H4 (cell line): ENCODE measurements at regions not wholly inside any gene's neighbourhood (a gene's known extent, or its start where the extent isn't known, plus 50 kb on each side); places are given as distances from the start of the nearest gene placed in this dataset.

Source experiments
- DNase-seq: peaks from one replicate; pipeline ENCODE4 v3.0.0-alpha.2; 2015; ENCODE audit warnings: low spot score

DNA sequence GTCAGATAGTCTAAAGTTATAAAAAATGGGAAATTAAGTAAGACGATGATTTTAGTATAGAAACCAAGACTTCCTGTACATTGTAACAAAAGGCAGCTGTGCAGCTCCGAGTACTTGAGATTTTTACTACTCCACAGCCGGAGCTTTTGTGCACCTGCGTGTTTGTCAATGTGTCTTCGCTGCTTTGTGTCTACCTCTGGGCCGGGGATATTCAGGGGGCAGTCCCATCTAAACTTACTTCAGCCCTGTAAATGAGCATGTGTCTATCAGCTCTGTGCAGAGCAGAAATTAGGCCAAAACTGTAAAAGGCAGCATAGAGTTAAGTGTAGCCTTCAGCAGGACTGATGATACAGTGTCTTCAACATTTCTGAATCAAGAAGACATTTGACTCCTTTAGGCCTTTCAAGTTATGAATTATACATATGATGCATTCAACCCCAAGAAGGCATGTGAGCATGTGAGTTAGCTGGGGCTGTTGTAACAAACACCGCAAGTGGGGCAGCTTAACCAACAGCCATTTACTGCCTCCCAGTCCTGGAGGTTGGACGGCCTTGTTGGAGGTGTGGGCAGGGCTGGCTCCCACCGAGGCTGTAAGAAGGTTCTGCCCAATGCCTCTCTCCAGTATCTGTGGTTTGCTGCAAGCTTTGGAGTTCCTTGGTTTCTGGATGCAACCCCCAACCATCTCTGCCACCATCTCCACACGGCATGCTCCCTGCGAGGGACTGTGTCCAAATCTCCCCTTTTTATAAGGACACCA is 191.0 kb upstream of the IRS2 start:
- no peak for DNase-seq

DNA sequence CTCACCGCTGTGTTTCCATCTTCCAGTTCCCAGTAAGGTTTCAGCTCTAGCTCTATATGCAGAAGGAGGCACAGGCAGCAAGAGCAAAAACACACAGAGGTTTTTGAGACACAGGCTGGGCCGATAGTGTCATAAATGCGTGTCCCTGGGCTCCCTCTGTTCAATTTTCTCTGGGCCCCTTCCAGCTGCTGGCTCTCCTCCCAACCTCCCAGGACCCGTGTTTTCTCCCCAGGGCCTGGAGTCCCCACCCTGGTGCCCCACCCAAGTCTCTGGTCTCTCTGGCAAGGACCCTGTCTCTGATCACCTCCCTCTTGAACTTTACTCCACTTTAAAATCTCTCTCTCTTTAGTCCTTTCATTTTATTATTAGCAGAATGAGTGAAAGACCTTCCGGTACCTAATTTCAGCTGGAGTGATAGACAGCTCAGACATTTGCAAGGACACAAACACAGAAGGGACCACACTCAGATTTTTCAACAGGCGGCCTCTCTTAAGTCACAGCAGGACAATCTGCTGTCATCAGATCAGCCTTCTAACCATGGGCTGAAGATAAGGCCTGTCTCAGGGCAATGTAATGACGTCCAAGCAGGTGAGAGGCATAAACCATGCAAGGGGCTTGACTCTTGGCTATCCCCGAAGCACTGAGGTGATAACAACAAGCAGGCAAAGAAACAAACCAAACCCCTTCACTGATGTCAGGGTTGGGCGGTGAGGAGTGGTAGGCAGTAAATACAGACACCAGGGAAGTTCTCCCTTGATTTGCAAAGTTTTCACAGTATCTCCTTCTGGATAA is 190.0 kb upstream of the IRS2 start:
- no peak for DNase-seq

DNA sequence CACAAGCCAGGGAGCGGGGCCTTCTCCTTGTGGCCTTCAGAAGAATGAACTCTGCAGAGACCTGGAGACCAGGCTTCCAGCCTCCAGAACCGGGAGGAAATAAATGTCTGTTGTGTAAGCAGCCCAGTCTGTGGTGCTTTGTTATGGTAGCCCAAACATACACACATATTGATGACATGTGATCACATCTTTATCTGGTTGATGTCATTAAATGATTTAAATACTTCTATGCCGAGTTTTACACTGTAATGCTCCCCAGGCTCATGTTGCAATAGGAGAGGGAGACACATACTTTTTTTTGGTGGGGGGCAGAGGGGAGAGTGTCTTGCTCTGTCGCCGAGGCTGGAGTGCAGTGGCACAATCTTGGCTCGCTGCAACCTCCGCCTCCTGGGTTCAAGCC is 188.0 kb upstream of the IRS2 start:
- no peak for DNase-seq

DNA sequence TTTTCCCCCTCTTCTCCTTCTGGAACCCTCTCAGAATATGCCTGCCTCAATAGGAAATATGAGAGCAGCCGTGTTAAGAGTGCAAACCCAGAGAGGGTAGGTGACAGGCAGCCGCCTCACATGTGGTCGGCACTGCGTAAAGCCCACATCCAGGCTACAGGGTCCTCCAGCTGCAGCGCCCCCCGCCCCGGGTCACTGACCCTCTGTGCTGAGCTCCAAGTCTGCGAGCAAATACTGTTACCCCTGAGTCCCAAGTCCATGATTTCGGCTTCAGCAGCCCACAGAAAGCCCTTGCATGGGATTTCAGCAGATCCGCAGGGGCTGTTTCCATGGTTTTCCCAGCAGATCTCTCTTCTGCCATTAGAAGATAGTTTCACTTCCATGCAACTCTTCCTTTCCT is 186.9 kb upstream of the IRS2 start:
- no peak for DNase-seq

DNA sequence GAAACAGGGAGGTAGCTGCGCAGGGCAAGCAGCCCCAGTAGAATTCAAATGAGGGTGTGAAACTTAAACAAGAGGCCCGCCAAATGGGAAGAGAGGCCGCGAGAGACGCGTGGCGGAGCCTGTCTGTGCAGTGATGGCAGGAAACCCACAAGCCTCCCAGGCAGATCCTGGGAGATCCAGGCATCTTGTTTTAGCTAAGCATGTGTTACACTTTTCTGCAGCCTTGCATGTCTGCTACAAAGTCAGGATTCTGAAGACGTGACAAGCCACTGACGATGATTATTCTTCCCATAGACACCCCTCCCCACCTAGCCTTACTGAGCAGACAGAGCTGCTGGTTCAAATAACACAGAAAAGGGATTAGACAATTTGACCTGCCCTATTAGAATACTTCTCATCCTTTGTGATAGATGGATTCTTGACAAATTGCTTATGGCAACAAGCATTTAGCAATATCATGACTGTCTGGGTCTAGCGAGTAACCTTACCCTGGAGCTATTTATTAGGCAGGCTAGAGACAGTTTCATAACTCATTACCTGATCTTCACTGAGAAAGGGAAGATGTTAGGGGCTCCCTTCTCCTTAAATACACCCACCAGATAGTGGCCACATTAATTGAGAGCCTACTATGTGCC is 185.2 kb upstream of the IRS2 start:
- DNase-seq: no peak

DNA sequence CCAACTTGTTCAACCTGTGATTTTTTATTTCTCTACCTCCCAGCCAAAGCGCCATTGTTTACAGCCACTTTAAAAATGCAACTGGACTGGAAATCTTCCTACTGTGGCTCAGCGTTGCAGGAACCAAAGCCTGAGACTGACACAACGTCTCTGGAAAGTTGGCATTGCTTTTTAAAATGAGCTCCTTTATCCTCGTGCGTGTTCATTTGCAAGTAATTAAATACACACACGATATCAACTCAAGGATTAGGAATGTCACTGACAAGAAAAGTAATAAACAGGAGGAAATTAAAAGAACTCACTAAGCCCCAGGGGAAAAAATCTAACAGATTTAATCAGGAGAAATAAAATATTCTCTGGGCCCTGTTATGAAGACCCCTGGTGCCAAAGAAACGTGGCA is 184.6 kb upstream of the IRS2 start:
- DNase-seq: no peak

DNA sequence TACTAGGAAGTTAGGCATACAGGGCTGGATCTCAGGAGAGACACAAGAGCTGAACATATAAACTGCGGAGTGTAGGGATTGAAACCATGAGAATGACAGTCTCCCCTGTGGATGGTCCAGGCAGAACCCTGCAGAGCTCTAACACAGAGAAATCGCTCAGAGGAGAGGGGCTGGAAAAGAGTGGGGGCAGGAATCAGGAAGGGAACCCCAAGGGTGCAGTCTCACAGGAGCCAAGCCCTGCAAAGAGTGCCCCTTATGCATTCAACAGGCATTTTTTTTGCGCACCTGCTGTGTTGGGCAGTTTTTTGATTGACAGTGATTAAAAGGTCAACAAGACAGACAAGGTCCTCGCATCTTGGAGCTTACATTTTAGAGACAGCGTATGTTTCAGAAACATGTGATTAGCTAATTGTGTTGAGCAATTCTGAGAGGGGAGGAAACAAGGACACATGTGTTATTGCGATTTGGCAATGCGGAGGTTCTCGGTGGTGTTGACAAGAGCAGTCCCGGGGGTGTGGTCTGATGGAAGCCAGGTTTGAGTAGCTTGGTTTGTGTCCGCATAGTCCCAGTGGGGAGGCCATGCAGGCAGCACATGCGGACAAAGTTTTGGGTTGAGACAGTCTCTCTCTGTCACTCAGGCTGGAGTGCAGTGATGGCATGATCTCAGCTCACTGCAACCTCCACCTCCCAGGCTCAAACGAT is 182.6 kb upstream of the IRS2 start:
- DNase-seq: no peak

DNA sequence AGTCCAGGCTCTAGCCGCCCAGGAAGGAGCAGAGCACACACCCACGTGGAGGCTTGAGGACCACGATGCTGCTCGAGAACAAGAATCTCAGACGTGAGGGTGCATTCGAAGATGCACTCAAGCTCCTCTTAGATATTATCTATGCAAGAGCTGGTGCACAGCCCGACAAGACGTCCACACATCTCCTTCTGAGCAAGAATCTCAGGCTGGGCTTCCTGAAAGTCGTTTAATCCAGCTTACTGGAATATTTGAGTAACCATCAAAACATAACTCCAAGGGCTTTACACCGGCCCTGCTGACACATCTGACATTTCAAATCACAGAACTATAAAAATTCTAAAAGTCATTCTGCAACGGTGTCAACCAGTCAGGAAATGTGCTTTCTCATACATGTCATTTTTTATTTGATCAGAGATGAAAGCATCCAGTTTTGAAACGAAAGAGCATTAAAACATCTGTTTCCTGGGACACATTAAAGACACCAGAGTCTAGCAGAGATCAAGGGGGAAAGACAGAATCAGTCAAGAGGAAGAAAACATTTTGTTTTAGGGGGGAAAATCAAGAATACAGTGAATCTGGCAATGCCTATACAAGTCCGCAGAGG is 177.7 kb upstream of the IRS2 start:
- DNase-seq: no peak

DNA sequence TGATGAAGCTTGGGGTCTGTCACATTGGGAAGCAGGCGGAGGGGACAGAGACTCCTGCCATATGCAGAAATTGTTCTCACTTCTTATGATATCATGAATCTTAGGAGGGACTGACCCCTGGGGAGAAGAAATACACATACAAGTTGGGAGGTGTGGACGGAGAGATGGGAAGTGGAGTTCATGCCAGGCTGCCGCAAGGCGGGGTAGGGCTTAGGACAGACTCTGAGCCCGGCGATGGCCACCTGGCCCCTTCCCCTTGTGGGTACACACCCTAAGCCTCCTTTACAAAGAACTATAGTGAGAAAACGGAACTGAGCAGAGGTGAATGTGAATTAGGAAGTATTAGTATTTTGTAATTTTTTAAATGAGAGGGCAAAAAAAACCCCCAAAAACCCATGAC is 177.0 kb upstream of the IRS2 start:
- no peak for DNase-seq

DNA sequence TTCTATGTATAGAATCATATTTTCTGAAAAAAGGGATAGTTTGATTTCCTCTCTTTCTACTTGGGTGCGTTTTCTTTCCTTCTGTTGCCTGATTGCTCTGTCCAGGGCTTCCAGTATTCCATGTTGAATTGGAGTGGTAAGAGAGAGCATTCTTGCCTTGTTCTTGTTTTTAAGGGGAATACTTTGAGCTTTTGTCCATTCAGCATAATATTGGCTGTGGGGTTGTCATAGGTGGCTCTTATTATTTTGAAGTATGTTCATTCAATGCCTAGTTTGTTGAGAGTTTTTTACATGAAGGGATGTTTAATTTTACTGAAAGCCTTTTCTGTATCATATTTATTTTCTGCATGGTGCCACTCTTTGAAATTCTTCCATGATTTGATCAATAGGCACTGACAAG is 173.5 kb upstream of the IRS2 start:
- DNase-seq: no peak

DNA sequence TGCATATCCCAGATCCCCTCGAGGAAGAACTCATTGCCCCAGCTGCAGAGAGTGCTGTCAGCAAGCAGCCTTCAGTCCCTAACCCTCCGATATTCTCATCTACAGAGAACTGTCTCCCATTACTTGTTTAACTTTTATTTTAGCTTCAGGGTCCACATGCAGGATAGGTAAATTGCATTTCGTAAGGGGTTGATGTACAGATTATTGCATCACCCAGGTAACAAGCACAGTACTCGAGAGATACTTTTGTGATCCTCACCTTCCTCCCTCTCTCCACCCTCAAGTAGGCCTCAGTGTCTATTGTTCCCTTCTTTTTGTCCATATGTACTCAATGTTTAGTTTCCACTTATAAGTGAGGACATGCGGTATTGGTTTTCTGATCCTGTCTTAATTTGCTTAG is 171.5 kb upstream of the IRS2 start:
- DNase-seq: no peak

DNA sequence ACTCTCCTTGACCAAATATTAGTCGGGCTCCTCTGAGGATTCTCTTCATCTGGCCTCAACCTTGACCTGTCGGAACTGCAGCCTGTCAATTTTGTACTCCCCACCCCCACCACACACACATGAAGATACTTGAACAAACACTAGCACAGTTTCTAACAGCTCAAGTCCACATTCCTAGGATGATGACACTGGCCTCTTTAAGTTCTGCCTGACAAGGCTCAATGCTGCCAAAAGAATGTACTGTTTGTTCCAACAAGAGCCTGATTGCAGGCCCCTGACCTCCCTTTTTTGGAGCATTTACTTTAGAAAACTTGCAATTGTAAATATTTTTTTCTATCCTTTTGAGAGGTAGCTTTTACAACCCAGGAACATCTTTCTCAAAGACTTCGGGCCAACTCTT is 169.2 kb upstream of the IRS2 start:
- no peak for DNase-seq

DNA sequence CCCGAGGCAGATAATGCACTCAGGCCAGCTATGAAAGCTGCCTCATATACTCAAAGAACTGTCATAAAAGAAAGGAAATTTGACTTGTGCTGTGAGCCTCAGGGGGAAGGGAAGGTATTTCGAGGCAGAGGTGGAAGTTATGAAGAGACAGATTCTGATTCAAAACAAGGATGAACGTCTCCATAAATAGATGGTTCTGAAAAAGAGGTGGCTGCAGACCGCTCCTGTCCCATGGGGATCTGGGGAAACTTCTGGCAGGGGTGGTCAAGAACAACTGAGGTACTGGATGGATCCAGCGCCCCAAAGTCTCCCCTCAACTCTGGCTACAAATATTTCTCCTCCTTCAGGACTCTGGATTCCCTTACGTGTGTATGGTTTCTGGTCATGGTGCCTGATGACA is 168.1 kb upstream of the IRS2 start:
- no peak for DNase-seq

DNA sequence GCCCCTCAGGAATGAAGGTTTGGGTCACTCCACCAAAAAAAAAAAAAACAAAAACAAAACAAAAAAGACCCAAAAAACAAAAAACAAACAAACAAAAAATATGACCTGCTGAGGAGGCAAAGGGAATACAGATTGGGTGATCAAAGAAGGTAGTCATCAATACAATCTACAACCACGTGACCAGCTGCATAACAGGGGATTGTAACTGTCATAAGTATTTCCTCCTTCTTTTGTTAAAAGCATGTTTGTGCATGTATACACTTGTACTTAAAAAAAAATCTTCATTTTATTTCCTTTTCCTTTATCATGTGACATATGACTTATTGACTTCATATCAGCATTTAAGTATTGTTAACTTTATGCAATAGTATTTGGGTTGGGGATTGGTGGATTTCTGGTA is 165.1 kb upstream of the IRS2 start:
- DNase-seq: no peak

DNA sequence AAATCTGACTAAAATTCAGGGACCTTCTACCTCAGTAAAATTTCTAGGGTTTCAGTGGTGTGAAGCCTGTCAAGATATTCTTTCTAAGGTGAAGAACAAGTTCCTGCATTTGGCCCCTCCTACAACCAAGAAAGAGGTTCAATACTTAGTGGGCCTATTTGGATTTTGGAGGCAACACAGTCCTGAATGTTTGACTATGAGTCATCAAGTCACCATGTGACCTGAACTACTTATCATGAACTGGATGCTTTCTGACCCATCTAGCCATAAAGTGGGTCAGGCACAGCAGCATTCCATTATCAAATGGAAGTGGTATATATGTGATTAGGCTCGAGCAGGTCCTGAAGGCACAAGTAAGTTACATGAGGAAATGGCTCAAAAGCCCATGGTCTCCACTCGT is 163.0 kb upstream of the IRS2 start:
- DNase-seq: no peak

DNA sequence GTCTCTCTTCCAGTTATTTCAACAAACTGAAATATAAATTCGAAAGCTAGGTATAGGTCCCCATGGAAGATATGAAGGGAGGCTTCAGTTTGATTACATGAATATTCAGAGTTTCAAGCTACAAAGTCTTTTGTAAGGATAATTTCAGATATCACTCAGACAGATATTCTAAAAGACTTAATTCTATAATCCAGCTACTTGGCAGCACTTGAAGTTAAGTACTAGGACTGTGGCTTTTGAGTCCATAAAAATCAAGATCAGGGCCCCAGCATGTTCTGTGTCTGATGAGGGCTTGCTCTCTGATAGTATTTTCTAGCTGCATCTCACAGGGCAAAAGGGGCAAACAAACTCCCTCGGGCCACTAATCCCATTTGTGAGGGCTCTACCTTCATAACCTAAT is 160.6 kb upstream of the IRS2 start:
- no peak for DNase-seq

DNA sequence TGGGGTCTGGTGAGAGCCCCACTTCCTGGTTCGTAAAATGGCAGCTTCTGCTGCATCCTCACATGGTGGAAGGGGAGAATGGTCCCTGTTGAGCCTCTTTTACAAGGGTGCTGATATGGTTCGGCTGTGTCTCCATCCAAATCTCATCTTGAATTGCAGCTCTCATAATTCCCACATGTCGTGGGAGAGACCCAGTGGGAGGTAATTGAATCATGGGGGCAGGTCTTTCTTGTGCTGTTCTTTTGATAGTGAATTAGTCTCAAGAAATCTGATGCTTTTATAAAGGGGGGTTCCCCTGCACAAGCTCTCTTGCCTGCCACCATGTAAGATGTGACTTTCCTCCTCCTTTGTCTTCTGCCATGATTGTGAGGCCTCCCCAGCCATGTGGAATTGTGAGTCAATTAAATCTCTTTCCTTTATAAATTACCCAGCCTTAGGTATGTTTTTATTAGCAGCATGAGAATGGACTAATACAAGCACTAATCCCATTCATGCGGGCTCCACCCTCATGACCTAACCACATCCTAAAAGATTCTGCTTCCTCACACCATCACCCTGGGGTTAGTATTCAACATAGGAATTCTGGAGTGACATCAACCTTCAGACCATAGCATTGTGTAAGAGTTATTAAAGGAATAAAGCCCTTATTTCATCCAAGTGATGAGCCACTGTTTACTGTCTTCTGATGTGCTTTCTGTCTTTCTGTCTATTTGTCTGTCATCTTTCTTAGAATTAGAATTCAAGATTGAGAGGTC is 159.0 kb upstream of the IRS2 start:
- DNase-seq: peak; percentile 5

DNA sequence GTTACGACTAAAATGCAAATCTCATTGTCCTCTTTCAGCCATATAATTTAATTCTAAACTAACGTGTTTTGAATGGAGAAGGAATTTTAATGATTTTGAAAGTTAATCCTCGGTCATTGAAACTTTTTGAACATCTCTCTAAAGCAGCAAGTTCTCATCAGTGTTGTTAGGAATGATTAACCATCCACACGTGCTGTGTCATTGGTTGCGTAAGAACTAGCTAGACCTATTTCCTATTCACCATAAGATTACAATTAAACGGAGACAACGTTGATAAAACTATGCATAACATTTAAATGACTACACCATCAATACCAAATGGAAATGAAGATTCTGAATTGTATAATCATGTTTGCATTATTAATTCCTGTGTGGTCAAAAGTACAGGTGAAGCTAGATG is 155.6 kb upstream of the IRS2 start:
- no peak for DNase-seq

DNA sequence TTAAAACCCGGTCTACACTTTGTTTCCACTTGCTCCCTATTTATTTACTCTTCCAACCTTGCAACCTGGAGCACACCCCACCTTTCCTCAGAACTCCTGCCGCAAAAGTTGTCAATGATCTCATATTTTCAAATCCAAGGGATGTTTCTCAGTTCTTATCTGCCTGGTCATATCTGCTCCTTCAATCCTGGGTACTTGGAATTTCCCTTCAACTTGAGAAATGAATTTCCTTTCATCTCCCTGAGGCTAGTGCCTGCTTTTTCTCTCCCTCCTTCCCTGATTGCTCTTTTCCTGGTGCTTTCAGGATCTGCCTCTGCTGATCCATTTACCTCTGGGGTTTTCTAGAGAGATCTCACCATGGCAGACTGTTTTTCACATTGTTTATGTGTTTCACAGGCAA is 154.8 kb upstream of the IRS2 start:
- no peak for DNase-seq

DNA sequence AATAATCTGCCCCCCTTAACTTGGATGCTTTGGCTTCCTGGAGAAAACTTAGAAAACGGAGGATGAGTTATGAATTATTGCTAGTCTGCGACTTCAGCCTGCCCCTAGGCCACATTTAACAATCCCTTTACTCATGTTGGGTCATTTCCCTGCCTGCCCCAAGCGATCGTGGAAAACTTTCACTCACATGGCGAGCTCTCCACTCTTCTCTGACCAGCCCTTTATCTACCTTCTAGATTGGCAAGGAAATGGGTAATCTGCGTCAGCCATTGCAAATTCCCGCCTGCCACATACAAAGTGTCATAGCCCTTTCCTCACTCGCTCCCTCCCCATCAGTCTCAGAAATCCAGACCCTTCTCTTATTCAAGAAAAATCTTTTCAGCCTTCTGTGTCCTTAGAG is 154.3 kb upstream of the IRS2 start:
- DNase-seq: no peak

DNA sequence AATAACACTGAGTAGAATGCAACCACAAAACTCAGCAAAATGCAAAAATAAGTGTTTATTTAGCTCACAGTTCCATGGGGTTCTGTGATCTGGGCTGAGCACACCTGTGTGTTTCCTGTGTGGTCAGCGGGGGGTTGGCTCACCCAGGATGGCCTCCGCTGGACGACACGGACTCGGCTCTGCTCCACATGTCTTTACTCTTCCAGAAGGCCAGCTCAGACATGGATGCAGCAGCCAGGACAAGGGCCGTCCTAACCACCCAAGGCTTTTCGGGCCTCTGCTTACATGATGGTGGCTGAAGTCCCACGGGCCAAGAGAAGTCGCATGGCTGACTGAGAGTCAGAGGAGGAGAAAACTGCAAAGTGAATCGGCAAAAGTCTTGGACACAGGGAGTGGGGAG is 153.5 kb upstream of the IRS2 start:
- DNase-seq: no peak
